Fibroblast of pulmonary artery (primary cell): ENCODE measurements at regions not wholly inside any gene's neighbourhood (a gene's known extent, or its start where the extent isn't known, plus 50 kb on each side); places are given as distances from the start of the nearest gene placed in this dataset.
A peak's percentile ranks its signal among the peaks of the same experiment; 100 is the strongest.

Experiments
- DNase-seq: peaks from one replicate; pipeline ENCODE4 v3.0.0-alpha.2; 2010; ENCODE audit warnings: low read depth
- H3K4me3 ChIP-seq: replicated peaks from 2 replicates; pipeline ENCODE4 v1.5.1; 2011; ENCODE audit warnings: low read depth, mild to moderate bottlenecking, control low read depth, low read length, moderate library complexity
- TF ChIP-seq, protein P1 (sequence below): IDR thresholded peaks from 2 replicates; pipeline ENCODE4 v1.5.1; 2011; ENCODE audit warnings: mild to moderate bottlenecking, control low read depth, low read length, inconsistent platforms; ENCODE audit errors: missing control alignments

GRCh38 chr13:65857942-65858565 is 1372.1 kb downstream of the PCDH9 start:
- TF ChIP-seq, protein P1, sequence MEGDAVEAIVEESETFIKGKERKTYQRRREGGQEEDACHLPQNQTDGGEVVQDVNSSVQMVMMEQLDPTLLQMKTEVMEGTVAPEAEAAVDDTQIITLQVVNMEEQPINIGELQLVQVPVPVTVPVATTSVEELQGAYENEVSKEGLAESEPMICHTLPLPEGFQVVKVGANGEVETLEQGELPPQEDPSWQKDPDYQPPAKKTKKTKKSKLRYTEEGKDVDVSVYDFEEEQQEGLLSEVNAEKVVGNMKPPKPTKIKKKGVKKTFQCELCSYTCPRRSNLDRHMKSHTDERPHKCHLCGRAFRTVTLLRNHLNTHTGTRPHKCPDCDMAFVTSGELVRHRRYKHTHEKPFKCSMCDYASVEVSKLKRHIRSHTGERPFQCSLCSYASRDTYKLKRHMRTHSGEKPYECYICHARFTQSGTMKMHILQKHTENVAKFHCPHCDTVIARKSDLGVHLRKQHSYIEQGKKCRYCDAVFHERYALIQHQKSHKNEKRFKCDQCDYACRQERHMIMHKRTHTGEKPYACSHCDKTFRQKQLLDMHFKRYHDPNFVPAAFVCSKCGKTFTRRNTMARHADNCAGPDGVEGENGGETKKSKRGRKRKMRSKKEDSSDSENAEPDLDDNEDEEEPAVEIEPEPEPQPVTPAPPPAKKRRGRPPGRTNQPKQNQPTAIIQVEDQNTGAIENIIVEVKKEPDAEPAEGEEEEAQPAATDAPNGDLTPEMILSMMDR = no peak
- DNase-seq = peak; percentile 4

DNA sequence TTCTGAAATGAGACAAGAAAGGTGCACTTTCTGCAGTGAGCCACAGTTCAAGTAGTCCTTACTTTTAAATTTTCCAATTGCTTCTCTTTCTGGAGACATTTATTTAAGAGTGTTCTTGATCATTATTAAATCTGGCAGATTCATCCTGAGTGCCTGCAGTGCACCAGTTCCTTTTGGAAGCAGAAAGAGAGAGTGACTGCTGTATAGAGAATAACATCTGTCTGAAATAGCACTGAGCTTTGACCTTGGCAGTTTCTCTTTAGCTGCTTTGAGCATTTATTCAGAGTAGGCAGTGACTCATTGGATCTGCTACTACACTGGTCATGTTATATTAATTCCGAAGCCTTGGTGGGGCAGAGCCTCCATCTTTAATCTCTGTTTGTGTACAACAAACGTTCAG is 1373.7 kb downstream of the PCDH9 start:
- DNase-seq = peak; percentile 36
- H3K4me3 ChIP-seq = no peak overlapping the region
- TF ChIP-seq, protein P1 = no peak

More at GRCh38 chr13:65857942-65858565, 1372.1 kb downstream of the PCDH9 start:
- no peak overlapping the region for H3K4me3 ChIP-seq

DNA sequence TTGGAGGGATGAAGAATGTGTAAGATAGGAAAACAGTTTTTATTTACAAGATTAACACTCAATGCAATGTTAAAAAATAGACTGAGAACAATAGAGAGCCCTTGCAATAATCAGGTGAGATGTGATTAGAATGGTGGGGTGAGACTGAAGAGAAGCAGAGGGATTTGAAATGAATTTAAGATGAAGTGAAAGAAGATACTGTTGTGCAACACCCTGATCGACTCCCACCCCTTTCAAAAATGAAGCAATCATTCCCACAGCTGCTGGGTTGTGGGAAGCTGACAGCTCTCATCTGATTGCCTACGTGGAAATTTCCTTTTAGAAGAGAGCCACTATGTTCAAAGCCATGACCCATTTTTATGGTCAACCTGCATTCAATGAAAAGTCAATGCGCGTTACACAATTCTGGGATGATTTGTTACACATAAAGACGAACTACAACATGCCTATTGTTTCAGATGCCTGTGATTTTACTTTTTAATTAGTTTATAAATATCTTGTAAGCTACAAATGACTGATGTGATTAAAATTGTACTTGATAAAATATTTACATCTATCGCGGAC is 1374.8 kb downstream of the PCDH9 start:
- TF ChIP-seq, protein P1 = no peak
- no peak overlapping the region for H3K4me3 ChIP-seq
- peak; percentile 39 for DNase-seq

- no peak for DNase-seq
- TF ChIP-seq, protein P1 = no peak
- H3K4me3 ChIP-seq = no peak overlapping the region
Measured at GRCh38 chr13:65854431-65854830, 1375.7 kb downstream of the PCDH9 start.

GRCh38 chr13:65844266-65844841 is 1385.8 kb downstream of the PCDH9 start:
- H3K4me3 ChIP-seq = no peak overlapping the region
- DNase-seq = no peak
- TF ChIP-seq, protein P1 = no peak

GRCh38 chr13:65843314-65843731 is 1386.8 kb downstream of the PCDH9 start:
- DNase-seq = no peak
- TF ChIP-seq, protein P1 = no peak
- no peak overlapping the region for H3K4me3 ChIP-seq
